Thyroid gland (tissue), 4 donors: ENCODE measurements at regions not wholly inside any gene's neighbourhood (a gene's known extent, or its start where the extent isn't known, plus 50 kb on each side); places are given as distances from the start of the nearest gene placed in this dataset.

ENCODE experiments used
- POLR2A ChIP-seq, 2 donors: fragments of 450-650 bp; IDR thresholded peaks; one replicate each; pipeline ENCODE4 v1.6.1; 2017; ENCODE audit warnings: antibody characterized with exemption in 2 of 2, mild to moderate bottlenecking in 2 of 2, moderate library complexity in 1 of 2
- TF ChIP-seq, protein P1 (sequence below), 6 experiments: fragments of 200-600 bp in 3 of 6; fragments of 450-650 bp in 3 of 6; sonication (generic) in 3 of 6; IDR thresholded peaks; one replicate each; pipeline ENCODE4 v1.5.1; 2016 to 2019; ENCODE audit warnings: antibody characterized with exemption in 6 of 6, mild to moderate bottlenecking in 2 of 6, inconsistent platforms in 1 of 6, moderate library complexity in 1 of 6

DNA sequence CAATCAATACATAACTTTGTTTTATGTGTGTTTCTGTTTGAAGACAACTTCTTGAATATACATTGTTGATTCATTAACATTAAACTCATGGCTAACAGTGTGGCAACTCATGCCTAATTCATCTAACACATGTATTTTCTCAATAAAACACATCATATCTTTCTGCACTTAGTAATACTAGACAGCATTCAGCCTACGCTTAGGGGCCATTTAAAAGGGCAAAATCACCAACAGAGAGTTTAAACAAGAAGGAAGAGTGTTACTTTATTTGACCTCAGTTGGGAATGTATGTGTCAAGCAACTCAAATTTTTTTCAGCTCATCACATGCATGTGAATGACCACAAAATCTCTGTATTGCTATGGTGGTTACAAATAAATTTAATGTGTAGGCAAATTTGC, 128.8 kb upstream of the AADACL2 start:
- TF ChIP-seq, protein P1, sequence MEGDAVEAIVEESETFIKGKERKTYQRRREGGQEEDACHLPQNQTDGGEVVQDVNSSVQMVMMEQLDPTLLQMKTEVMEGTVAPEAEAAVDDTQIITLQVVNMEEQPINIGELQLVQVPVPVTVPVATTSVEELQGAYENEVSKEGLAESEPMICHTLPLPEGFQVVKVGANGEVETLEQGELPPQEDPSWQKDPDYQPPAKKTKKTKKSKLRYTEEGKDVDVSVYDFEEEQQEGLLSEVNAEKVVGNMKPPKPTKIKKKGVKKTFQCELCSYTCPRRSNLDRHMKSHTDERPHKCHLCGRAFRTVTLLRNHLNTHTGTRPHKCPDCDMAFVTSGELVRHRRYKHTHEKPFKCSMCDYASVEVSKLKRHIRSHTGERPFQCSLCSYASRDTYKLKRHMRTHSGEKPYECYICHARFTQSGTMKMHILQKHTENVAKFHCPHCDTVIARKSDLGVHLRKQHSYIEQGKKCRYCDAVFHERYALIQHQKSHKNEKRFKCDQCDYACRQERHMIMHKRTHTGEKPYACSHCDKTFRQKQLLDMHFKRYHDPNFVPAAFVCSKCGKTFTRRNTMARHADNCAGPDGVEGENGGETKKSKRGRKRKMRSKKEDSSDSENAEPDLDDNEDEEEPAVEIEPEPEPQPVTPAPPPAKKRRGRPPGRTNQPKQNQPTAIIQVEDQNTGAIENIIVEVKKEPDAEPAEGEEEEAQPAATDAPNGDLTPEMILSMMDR (IDR thresholded peaks at IDR 0.05): no peak
- no peak for TF ChIP-seq POLR2A (IDR thresholded peaks at IDR 0.05)
